Sigmoid colon (tissue), 6 donors: ENCODE measurements at regions not wholly inside any gene's neighbourhood (a gene's known extent, or its start where the extent isn't known, plus 50 kb on each side); places are given as distances from the start of the nearest gene placed in this dataset.

Experiments
- DNase-seq: peaks from one replicate; pipeline ENCODE4 v3.0.0-alpha.2; 2019
- H3K27ac ChIP-seq, 4 donors: fragments of 200-600 bp; sonication (generic); one replicate each; pipeline ENCODE4 v1.5.1; 2016 to 2019; ENCODE audit warnings: mild to moderate bottlenecking in 1 of 4
- H3K27me3 ChIP-seq, 3 donors: fragments of 200-600 bp; sonication (generic); one replicate each; pipeline ENCODE4 v1.5.1; 2019; ENCODE audit warnings: mild to moderate bottlenecking in 1 of 3
- H3K36me3 ChIP-seq, 4 donors: fragments of 200-600 bp; sonication (generic); one replicate each; pipeline ENCODE4 v1.5.1; 2016 to 2019
- H3K4me1 ChIP-seq, 4 donors: fragments of 200-600 bp; sonication (generic); one replicate each; pipeline ENCODE4 v1.5.1; 2017 to 2019
- H3K4me3 ChIP-seq, 4 donors: fragments of 200-600 bp; sonication (generic); one replicate each; pipeline ENCODE4 v1.5.1; 2017 to 2019; ENCODE audit warnings: mild to moderate bottlenecking in 2 of 4, moderate library complexity in 1 of 4
- H3K9me3 ChIP-seq, 4 donors: fragments of 200-600 bp in 3 of 4; sonication (generic) in 3 of 4; one replicate each; pipeline versions ENCODE4 v1.5.1 to v1.6.1; 2013 to 2019
- EP300 ChIP-seq, 4 donors: sonication (generic); formaldehyde crosslinking; IDR thresholded peaks; one replicate each; pipeline ENCODE4 v1.6.1; 2017; ENCODE audit warnings: antibody characterized with exemption in 4 of 4
- POLR2A ChIP-seq, 2 donors: fragments of 450-650 bp; IDR thresholded peaks; one replicate each; pipeline ENCODE4 v1.6.1; 2016; ENCODE audit warnings: antibody characterized with exemption in 2 of 2, mild to moderate bottlenecking in 2 of 2, moderate library complexity in 2 of 2
- POLR2AphosphoS5 ChIP-seq, 4 donors: sonication (generic); formaldehyde crosslinking; IDR thresholded peaks; one replicate each; pipeline ENCODE4 v1.6.1; 2017; ENCODE audit warnings: antibody characterized with exemption in 4 of 4
- WGBS, 2 donors: extraction: QIAGEN DNeasy Blood & Tissue Kit; methylation state at CpG; one replicate each; pipeline ENCODE4 v1.1.7; 2013; 5-methylcytosine and 5-hydroxymethylcytosine counted together
- intact Hi-C: fragments of 100-400 bp; cut with DNase I; formaldehyde crosslinking; loops from one replicate; pipeline ENCODE4 v1.15.1; 2023
- TF ChIP-seq, protein P1 (sequence below), 4 experiments: fragments of 450-650 bp in 3 of 4; fragments of 200-600 bp in 1 of 4; IDR thresholded peaks; one replicate each; pipeline ENCODE4 v1.5.1; 2016 to 2019; ENCODE audit warnings: antibody characterized with exemption in 4 of 4, mild to moderate bottlenecking in 3 of 4, moderate library complexity in 2 of 4
- donor health status: healthy with polysubstance abuse.
- donor health status: healthy.

DNA sequence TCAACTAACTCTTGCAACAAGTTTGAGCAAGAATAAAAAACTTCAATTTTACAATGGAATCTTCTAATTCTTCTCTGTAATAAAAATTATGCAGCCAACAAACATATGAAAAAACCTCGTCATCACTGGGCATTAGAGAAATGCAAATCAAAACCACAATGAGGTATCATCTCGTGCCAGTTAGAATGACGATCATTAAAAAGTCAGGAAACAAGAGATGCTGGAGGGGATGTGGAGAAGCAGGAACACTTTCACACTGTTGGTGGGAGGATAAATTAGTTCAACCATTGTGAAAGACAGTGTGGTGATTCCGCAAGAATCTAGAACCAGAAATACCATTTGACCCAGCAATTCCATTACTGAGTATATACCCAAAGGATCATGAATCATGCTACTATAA, 327.5 kb upstream of the LYPLAL1 start:
- Histone ChIP-seq H3K9me3 (no peaks in the 10 kb centered on the region), H3K36me3 (no peaks in the 10 kb centered on the region), H3K27me3 (no peaks in the 10 kb centered on the region), H3K4me3 (no peak overlapping the region), H3K4me1 (peaks cover 0 to 7% (median 3%) of the 10 kb centered on the region in 4 donors), H3K27ac (no peak overlapping the region)
- DNase-seq, result no peak
- intact Hi-C loops, result no loop called here
- TF ChIP-seq POLR2AphosphoS5 (IDR thresholded peaks at IDR 0.05), result no peak
- TF ChIP-seq EP300 (IDR thresholded peaks at IDR 0.05), result no peak
- TF ChIP-seq, protein P1, sequence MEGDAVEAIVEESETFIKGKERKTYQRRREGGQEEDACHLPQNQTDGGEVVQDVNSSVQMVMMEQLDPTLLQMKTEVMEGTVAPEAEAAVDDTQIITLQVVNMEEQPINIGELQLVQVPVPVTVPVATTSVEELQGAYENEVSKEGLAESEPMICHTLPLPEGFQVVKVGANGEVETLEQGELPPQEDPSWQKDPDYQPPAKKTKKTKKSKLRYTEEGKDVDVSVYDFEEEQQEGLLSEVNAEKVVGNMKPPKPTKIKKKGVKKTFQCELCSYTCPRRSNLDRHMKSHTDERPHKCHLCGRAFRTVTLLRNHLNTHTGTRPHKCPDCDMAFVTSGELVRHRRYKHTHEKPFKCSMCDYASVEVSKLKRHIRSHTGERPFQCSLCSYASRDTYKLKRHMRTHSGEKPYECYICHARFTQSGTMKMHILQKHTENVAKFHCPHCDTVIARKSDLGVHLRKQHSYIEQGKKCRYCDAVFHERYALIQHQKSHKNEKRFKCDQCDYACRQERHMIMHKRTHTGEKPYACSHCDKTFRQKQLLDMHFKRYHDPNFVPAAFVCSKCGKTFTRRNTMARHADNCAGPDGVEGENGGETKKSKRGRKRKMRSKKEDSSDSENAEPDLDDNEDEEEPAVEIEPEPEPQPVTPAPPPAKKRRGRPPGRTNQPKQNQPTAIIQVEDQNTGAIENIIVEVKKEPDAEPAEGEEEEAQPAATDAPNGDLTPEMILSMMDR (IDR thresholded peaks at IDR 0.05), result no peak
- TF ChIP-seq POLR2A (IDR thresholded peaks at IDR 0.05), result no peak
- WGBS, 2 donors, result 90 to 92% methylated on average over 4 of the region's 4 CpGs

DNA sequence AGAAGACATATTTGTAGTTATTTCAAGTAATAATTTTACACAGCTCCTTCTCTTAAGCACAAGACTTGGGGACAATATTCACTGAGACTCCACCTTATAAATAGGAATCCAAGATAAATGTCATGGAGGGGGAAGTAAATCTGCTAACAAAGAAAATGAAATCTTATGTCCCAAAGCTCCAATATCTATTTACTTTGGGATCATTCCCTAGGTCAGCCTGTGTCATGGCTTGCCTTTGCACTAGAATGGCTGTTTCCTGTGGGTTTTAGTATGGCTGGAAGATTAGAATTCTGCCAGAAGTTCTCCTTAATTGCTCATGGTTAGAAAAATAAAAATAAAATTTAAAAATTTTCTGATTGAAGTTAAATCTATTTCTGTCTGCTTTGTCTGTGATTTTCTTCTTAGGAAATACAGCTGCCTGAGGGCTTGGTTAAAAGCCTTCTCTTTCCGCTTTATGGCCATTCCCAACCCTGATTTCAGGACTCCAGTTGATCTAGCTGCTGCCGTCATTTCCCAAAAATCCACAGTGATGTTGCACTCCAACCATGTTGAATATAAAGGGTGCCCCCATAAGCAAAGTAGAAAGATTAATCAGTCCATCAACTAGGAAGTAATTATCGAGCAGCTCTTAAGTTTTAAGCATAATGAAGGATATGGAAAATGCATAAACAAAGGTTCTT, 326.4 kb upstream of the LYPLAL1 start:
- H3K9me3 ChIP-seq, result no peaks in the 10 kb centered on the region
- DNase-seq, result no peak
- H3K36me3 ChIP-seq, result no peaks in the 10 kb centered on the region
- intact Hi-C loops, result no loop called here
- peaks cover 0 to 7% (median 3%) of the 10 kb centered on the region in 4 donors for H3K4me1 ChIP-seq
- TF ChIP-seq, protein P1 (IDR thresholded peaks at IDR 0.05), result no peak
- TF ChIP-seq POLR2A (IDR thresholded peaks at IDR 0.05) (no peak), EP300 (IDR thresholded peaks at IDR 0.05) (no peak), POLR2AphosphoS5 (IDR thresholded peaks at IDR 0.05) (no peak)
- H3K27ac ChIP-seq, result no peak overlapping the region
- WGBS, 2 donors, result 74 to 83% methylated on average over 3 of the region's 3 CpGs
- no peaks in the 10 kb centered on the region for H3K27me3 ChIP-seq
- no peak overlapping the region for H3K4me3 ChIP-seq

DNA sequence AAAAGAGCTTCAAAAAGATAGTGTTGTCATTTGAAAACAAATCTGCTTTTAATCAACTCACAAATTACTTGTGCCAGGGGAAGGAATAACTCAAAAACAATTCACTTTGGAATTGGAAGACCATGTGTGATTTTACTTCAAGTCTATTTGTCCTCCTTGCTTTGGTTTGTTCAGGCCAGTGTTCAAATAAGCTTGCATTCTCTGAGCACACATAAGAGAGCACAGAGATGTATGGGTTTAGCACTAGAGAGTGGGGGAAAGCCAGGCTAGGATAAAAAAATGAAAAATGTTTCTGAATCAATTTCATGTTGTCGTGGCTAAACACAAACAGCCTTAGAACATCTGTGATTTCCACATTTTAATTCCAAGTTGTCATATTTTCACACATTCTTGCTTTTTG, 325.7 kb upstream of the LYPLAL1 start:
- no peak for DNase-seq
- H3K4me1 ChIP-seq, result peaks cover 0 to 12% (median 3%) of the 10 kb centered on the region in 4 donors
- TF ChIP-seq POLR2AphosphoS5 (IDR thresholded peaks at IDR 0.05), result no peak
- TF ChIP-seq EP300 (IDR thresholded peaks at IDR 0.05), result no peak
- TF ChIP-seq, protein P1 (IDR thresholded peaks at IDR 0.05), result no peak
- no peak for TF ChIP-seq POLR2A (IDR thresholded peaks at IDR 0.05)
- H3K36me3 ChIP-seq, result no peaks in the 10 kb centered on the region
- H3K27me3 ChIP-seq, result no peaks in the 10 kb centered on the region
- H3K4me3 ChIP-seq, result no peak overlapping the region
- H3K9me3 ChIP-seq, result no peaks in the 10 kb centered on the region
- 29 to 48% methylated on average over 1 of the region's 1 CpG for WGBS, 2 donors
- H3K27ac ChIP-seq, result no peak overlapping the region
- intact Hi-C loops, result no loop called here

DNA sequence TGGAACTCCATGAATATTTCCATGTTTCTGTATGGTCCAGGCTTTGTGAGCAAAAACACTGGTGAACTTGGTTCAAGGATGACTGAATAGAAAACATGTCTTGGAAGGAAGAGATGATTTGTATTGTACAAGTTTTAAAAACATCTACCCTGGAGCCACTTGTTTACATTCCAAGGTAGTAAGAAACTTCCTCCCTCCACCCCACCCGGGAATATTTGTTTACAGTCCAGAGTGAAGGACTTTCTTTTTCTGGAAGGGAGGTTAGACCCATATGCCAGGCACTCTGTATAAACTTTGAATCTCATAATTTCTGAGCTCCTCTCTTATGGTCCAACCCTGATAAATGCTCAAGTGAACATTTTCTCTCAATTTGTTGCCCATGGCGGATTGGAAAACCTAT, 323.3 kb upstream of the LYPLAL1 start:
- no peaks in the 10 kb centered on the region for H3K36me3 ChIP-seq
- intact Hi-C loops, result no loop called here
- peaks cover 0 to 13% (median 3%) of the 10 kb centered on the region in 4 donors for H3K4me1 ChIP-seq
- TF ChIP-seq, protein P1 (IDR thresholded peaks at IDR 0.05), result no peak
- TF ChIP-seq EP300 (IDR thresholded peaks at IDR 0.05) (no peak), POLR2A (IDR thresholded peaks at IDR 0.05) (no peak), POLR2AphosphoS5 (IDR thresholded peaks at IDR 0.05) (no peak)
- H3K4me3 ChIP-seq, result no peak overlapping the region
- no peak for DNase-seq
- H3K9me3 ChIP-seq, result no peaks in the 10 kb centered on the region
- no peak overlapping the region for H3K27ac ChIP-seq
- 46 to 53% methylated on average over 2 of the region's 2 CpGs for WGBS, 2 donors
- no peaks in the 10 kb centered on the region for H3K27me3 ChIP-seq

DNA sequence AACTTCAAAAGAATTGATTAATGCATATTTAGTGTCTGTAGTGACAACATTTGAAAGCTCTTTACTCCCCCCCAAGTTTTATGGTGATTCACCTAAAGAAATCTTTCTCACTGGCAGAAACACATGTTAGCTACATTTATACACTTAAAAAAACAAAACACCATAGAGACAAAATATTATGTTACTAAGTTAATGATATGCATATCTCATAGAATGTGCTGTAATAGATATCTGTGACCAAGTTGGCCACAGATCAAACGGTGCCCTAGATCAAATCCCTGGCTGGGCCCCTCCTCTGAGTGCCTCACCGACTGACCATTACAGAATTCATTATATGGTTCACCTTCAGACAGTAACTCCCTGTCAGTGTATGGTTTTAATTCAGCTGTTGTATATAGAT, 322.1 kb upstream of the LYPLAL1 start:
- Histone ChIP-seq H3K27me3 (no peaks in the 10 kb centered on the region), H3K4me1 (peaks cover 0 to 13% (median 3%) of the 10 kb centered on the region in 4 donors), H3K9me3 (no peaks in the 10 kb centered on the region), H3K4me3 (no peak overlapping the region), H3K36me3 (no peaks in the 10 kb centered on the region), H3K27ac (no peak overlapping the region)
- DNase-seq, result no peak
- TF ChIP-seq, protein P1 (IDR thresholded peaks at IDR 0.05), result no peak
- TF ChIP-seq EP300 (IDR thresholded peaks at IDR 0.05) (no peak), POLR2A (IDR thresholded peaks at IDR 0.05) (no peak), POLR2AphosphoS5 (IDR thresholded peaks at IDR 0.05) (no peak)
- intact Hi-C loops, result no loop called here
- 61 to 77% methylated on average over 2 of the region's 2 CpGs for WGBS, 2 donors
